Stimulated activated CD8-positive, alpha-beta memory T cell treated with anti-CD3 and anti-CD28 coated beads, Interleukin-7, amount 100 ng/mL, for 24 hours (primary cell): ENCODE measurements at regions not wholly inside any gene's neighbourhood (a gene's known extent, or its start where the extent isn't known, plus 50 kb on each side); places are given as distances from the start of the nearest gene placed in this dataset.
"Not testable (repeated sequence)": the region's sequence is repeated elsewhere in the genome, so short reads cannot be mapped to it uniquely, and the experiment has no call there.

Experiments
- DNase-seq: peaks from one replicate; pipeline ENCODE4 v3.0.0-alpha.2; 2020; ENCODE audit warnings: low read depth

- DNase-seq = no peak
These were observed 151.9 kb upstream of the SLC7A11 start for GRCh38 chr4:138393886-138394610.

- no peak for DNase-seq
These were observed 150.7 kb upstream of the SLC7A11 start for GRCh38 chr4:138392751-138393308.

GRCh38 chr4:138389976-138390685 lies 148.0 kb upstream of the SLC7A11 start:
- no peak for DNase-seq

GRCh38 chr4:138374947-138375346 lies 132.8 kb upstream of the SLC7A11 start:
- DNase-seq = no peak

- DNase-seq = no peak
These were observed 125.8 kb upstream of the SLC7A11 start for GRCh38 chr4:138367942-138368341.

- DNase-seq = not testable (repeated sequence)
These were observed 110.3 kb upstream of the SLC7A11 start for GRCh38 chr4:138352446-138352845.

- no peak for DNase-seq
These were observed 105.9 kb upstream of the SLC7A11 start for GRCh38 chr4:138348055-138348454.

- DNase-seq = no peak
These were observed 105.4 kb upstream of the SLC7A11 start for GRCh38 chr4:138347561-138347960.

- DNase-seq = no peak
These were observed 102.7 kb upstream of the SLC7A11 start for GRCh38 chr4:138344851-138345250.

- DNase-seq = no peak
These were observed 101.9 kb upstream of the SLC7A11 start for GRCh38 chr4:138344054-138344453.

- DNase-seq = no peak
These were observed 99.7 kb upstream of the SLC7A11 start for GRCh38 chr4:138341739-138342415.

GRCh38 chr4:138338840-138339239 lies 96.7 kb upstream of the SLC7A11 start:
- DNase-seq = no peak

- not testable (repeated sequence) for DNase-seq
These were observed 96.1 kb upstream of the SLC7A11 start for GRCh38 chr4:138338222-138338621.

GRCh38 chr4:138334346-138335016 lies 92.3 kb upstream of the SLC7A11 start:
- no peak for DNase-seq

- DNase-seq = not testable (repeated sequence)
These were observed 90.3 kb upstream of the SLC7A11 start for GRCh38 chr4:138332415-138332814.

GRCh38 chr4:138330531-138330930 lies 88.4 kb upstream of the SLC7A11 start:
- DNase-seq = no peak

GRCh38 chr4:138329506-138330070 lies 87.4 kb upstream of the SLC7A11 start:
- no peak for DNase-seq

GRCh38 chr4:138327338-138327737 lies 85.2 kb upstream of the SLC7A11 start:
- DNase-seq = no peak

GRCh38 chr4:138320831-138321230 lies 78.7 kb upstream of the SLC7A11 start:
- DNase-seq = no peak

GRCh38 chr4:138320030-138320429 lies 77.9 kb upstream of the SLC7A11 start:
- DNase-seq = no peak

GRCh38 chr4:138317175-138317748 lies 75.1 kb upstream of the SLC7A11 start:
- DNase-seq = no peak
